ENCODE measurements at regions not wholly inside any gene's neighbourhood (a gene's known extent, or its start where the extent isn't known, plus 50 kb on each side); places are given as distances from the start of the nearest gene placed in this dataset.

- Mint-ChIP-seq H3K4me1 (ENCODE audit: insufficient read depth, unreplicated experiment) (no peaks in the 10 kb centered on the region), H3K9me3 (ENCODE audit: unreplicated experiment) (no peaks in the 10 kb centered on the region), H3K27me3 (ENCODE audit: insufficient read depth, unreplicated experiment) (peaks cover 53% of the 10 kb centered on the region), H3K36me3 (ENCODE audit: insufficient read depth, unreplicated experiment) (no peaks in the 10 kb centered on the region), H3K27ac (ENCODE audit: low read depth, unreplicated experiment) (no peak overlapping the region), H3K4me3 (ENCODE audit: unreplicated experiment) (no peak overlapping the region)
- no peak for TF ChIP-seq CTCF (IDR thresholded peaks at IDR 0.05; ENCODE audit: unreplicated experiment)
- intact Hi-C loops (cut with micrococcal nuclease): no loop called here
- DNase-seq (ENCODE audit: unreplicated experiment): no peak
- ChIA-PET CTCF (interaction anchor here (0.5 to 0.6 kb wide), 2 partner anchors 315 to 1298 kb away, joined by 3 read pairs; no protein-coding TSS in a partner anchor), POLR2A (no interaction called here)
- no TSS peak for BruUV-seq (replicated peaks)
Observed at GRCh38 chr9:120187758-120188157, 392.2 kb downstream of the CDK5RAP2 start.

- H3K36me3 Mint-ChIP-seq (ENCODE audit: insufficient read depth, unreplicated experiment): no peaks in the 10 kb centered on the region
- H3K4me1 Mint-ChIP-seq (ENCODE audit: insufficient read depth, unreplicated experiment): no peaks in the 10 kb centered on the region
- no TSS peak for BruUV-seq (replicated peaks)
- intact Hi-C loops (cut with micrococcal nuclease): no loop called here
- ChIA-PET POLR2A (no interaction called here), CTCF (no interaction called here)
- no peaks in the 10 kb centered on the region for H3K9me3 Mint-ChIP-seq (ENCODE audit: unreplicated experiment)
- DNase-seq (ENCODE audit: unreplicated experiment): no peak
- no peak for TF ChIP-seq CTCF (IDR thresholded peaks at IDR 0.05; ENCODE audit: unreplicated experiment)
- no peak overlapping the region for H3K27ac Mint-ChIP-seq (ENCODE audit: low read depth, unreplicated experiment)
- no peak overlapping the region for H3K4me3 Mint-ChIP-seq (ENCODE audit: unreplicated experiment)
- peaks cover 48% of the 10 kb centered on the region for H3K27me3 Mint-ChIP-seq (ENCODE audit: insufficient read depth, unreplicated experiment)
Observed at GRCh38 chr9:120186276-120186675, 393.7 kb downstream of the CDK5RAP2 start.

- no peaks in the 10 kb centered on the region for H3K36me3 Mint-ChIP-seq (ENCODE audit: insufficient read depth, unreplicated experiment)
- H3K9me3 Mint-ChIP-seq (ENCODE audit: unreplicated experiment): no peaks in the 10 kb centered on the region
- BruUV-seq (replicated peaks): no TSS peak
- H3K4me1 Mint-ChIP-seq (ENCODE audit: insufficient read depth, unreplicated experiment): no peaks in the 10 kb centered on the region
- ChIA-PET POLR2A (no interaction called here), CTCF (no interaction called here)
- no peak for TF ChIP-seq CTCF (IDR thresholded peaks at IDR 0.05; ENCODE audit: unreplicated experiment)
- DNase-seq (ENCODE audit: unreplicated experiment): no peak
- no peak overlapping the region for H3K4me3 Mint-ChIP-seq (ENCODE audit: unreplicated experiment)
- H3K27me3 Mint-ChIP-seq (ENCODE audit: insufficient read depth, unreplicated experiment): peaks cover 63% of the 10 kb centered on the region
- intact Hi-C loops (cut with micrococcal nuclease): no loop called here
- H3K27ac Mint-ChIP-seq (ENCODE audit: low read depth, unreplicated experiment): no peak overlapping the region
Observed at GRCh38 chr9:120184266-120184665, 395.7 kb downstream of the CDK5RAP2 start.

- Mint-ChIP-seq H3K36me3 (ENCODE audit: insufficient read depth, unreplicated experiment) (no peaks in the 10 kb centered on the region), H3K27me3 (ENCODE audit: insufficient read depth, unreplicated experiment) (peaks cover 66% of the 10 kb centered on the region), H3K4me3 (ENCODE audit: unreplicated experiment) (no peak overlapping the region), H3K9me3 (ENCODE audit: unreplicated experiment) (no peaks in the 10 kb centered on the region), H3K4me1 (ENCODE audit: insufficient read depth, unreplicated experiment) (no peaks in the 10 kb centered on the region), H3K27ac (ENCODE audit: low read depth, unreplicated experiment) (no peak overlapping the region)
- TF ChIP-seq CTCF (IDR thresholded peaks at IDR 0.05; ENCODE audit: unreplicated experiment): no peak
- CTCF ChIA-PET: no interaction called here
- no TSS peak for BruUV-seq (replicated peaks)
- intact Hi-C loops (cut with micrococcal nuclease): no loop called here
- DNase-seq (ENCODE audit: unreplicated experiment): no peak
- POLR2A ChIA-PET: no interaction called here
Observed at GRCh38 chr9:120183615-120184014, 396.4 kb downstream of the CDK5RAP2 start.

Data from MCF 10A (cell line).